ENCODE measurements at regions not wholly inside any gene's neighbourhood (a gene's known extent, or its start where the extent isn't known, plus 50 kb on each side); places are given as distances from the start of the nearest gene placed in this dataset.

DNA sequence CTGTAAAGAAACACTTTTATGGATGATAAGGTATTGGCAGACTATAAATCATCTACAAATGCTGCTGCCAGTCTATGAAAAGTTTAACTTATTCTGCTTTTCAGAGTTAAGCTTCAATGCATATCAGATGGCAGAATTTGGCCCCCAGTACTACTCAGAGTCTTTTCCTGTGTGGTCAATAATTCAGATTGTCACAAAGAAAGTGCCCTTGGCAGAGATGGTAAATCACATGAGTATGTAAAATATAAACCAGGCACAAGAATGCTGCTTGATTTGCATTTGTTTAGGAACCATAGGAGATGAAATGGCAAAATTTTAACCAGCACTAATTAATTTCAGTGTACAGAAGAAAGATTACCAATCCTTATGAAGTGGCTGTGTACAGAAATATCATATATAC, 818.3 kb upstream of the POT1 start:
- TF ChIP-seq CTCF (IDR thresholded peaks at IDR 0.05) (no peak), POLR2AphosphoS5 (IDR thresholded peaks at IDR 0.05) (no peak), POLR2A (IDR thresholded peaks at IDR 0.05) (no peak)
